Type B pancreatic cell (in vitro differentiated cells): ENCODE measurements at regions not wholly inside any gene's neighbourhood (a gene's known extent, or its start where the extent isn't known, plus 50 kb on each side); places are given as distances from the start of the nearest gene placed in this dataset.
A peak's percentile ranks its signal among the peaks of the same experiment; 100 is the strongest.

Experiments
- DNase-seq: peaks from one replicate; pipeline ENCODE4 v3.0.0; 2021; ENCODE audit warnings: mixed read lengths; ENCODE audit not compliant: unreplicated experiment; ENCODE audit errors: extremely low spot score
- H3K27ac Mint-ChIP-seq: 2 replicates; pipeline ENCODE4 v1.8.0; 2021; ENCODE audit warnings: mild to moderate bottlenecking, mixed read lengths
- H3K27me3 Mint-ChIP-seq: 2 replicates; pipeline ENCODE4 v1.8.0; 2021; ENCODE audit warnings: mixed read lengths
- H3K36me3 Mint-ChIP-seq: 2 replicates; pipeline ENCODE4 v1.8.0; 2021; ENCODE audit warnings: mixed read lengths
- H3K4me1 Mint-ChIP-seq: one replicate; pipeline ENCODE4 v1.8.0; 2021; ENCODE audit warnings: mixed read lengths; ENCODE audit not compliant: unreplicated experiment
- H3K4me3 Mint-ChIP-seq: 2 replicates; pipeline ENCODE4 v1.8.0; 2021; ENCODE audit warnings: mild to moderate bottlenecking, mixed read lengths
- H3K9me3 Mint-ChIP-seq: 2 replicates; pipeline ENCODE4 v1.8.0; 2021; ENCODE audit warnings: mixed read lengths
- CTCF ChIP-seq: fragments of 200-600 bp; sonication (generic); conservative IDR thresholded peaks from 2 replicates; pipeline ENCODE4 v1.5.0; 2021; ENCODE audit warnings: antibody characterized with exemption, mild to moderate bottlenecking

GRCh38 chr6:10048370-10049297 is 366.2 kb downstream of the TFAP2A start:
- peaks cover 22% of the 10 kb centered on the region for H3K9me3 Mint-ChIP-seq
- no peaks in the 10 kb centered on the region for H3K36me3 Mint-ChIP-seq
- H3K27me3 Mint-ChIP-seq, result no peaks in the 10 kb centered on the region
- peaks cover 6% of the 10 kb centered on the region for H3K4me1 Mint-ChIP-seq
- no peak for TF ChIP-seq CTCF
- H3K4me3 Mint-ChIP-seq, result no peak overlapping the region
- no peak for DNase-seq
- peak overlapping the region; percentile 18 for H3K27ac Mint-ChIP-seq

- no peak overlapping the region for H3K27ac Mint-ChIP-seq
- H3K4me1 Mint-ChIP-seq, result no peaks in the 10 kb centered on the region
- H3K27me3 Mint-ChIP-seq, result peaks cover 2% of the 10 kb centered on the region
- H3K9me3 Mint-ChIP-seq, result peaks cover 5% of the 10 kb centered on the region
- no peak for TF ChIP-seq CTCF
- no peaks in the 10 kb centered on the region for H3K36me3 Mint-ChIP-seq
- H3K4me3 Mint-ChIP-seq, result no peak overlapping the region
- DNase-seq, result no peak
Measured at GRCh38 chr6:10042280-10042679, 372.6 kb downstream of the TFAP2A start.

GRCh38 chr6:10033223-10033829 is 381.5 kb downstream of the TFAP2A start:
- no peak overlapping the region for H3K27ac Mint-ChIP-seq
- no peak for DNase-seq

GRCh38 chr6:10031617-10032016 is 383.3 kb downstream of the TFAP2A start:
- no peak overlapping the region for H3K4me3 Mint-ChIP-seq
- no peaks in the 10 kb centered on the region for H3K27me3 Mint-ChIP-seq
- no peak for DNase-seq
- H3K9me3 Mint-ChIP-seq, result no peaks in the 10 kb centered on the region
- H3K27ac Mint-ChIP-seq, result no peak overlapping the region
- H3K36me3 Mint-ChIP-seq, result no peaks in the 10 kb centered on the region
- peaks cover 28% of the 10 kb centered on the region for H3K4me1 Mint-ChIP-seq
- TF ChIP-seq CTCF, result no peak

More at GRCh38 chr6:10033223-10033829, 381.5 kb downstream of the TFAP2A start:
- Mint-ChIP-seq H3K36me3 (no peaks in the 10 kb centered on the region), H3K9me3 (no peaks in the 10 kb centered on the region), H3K4me1 (peaks cover 28% of the 10 kb centered on the region), H3K27me3 (peaks cover 2% of the 10 kb centered on the region), H3K4me3 (peak overlapping the region; percentile 8)
- TF ChIP-seq CTCF, result no peak

GRCh38 chr6:10030942-10031537 is 383.8 kb downstream of the TFAP2A start:
- peak; percentile 82 for TF ChIP-seq CTCF

More at GRCh38 chr6:10030942-10031537, 383.8 kb downstream of the TFAP2A start:
- no peak for DNase-seq
- Mint-ChIP-seq H3K9me3 (no peaks in the 10 kb centered on the region), H3K27me3 (no peaks in the 10 kb centered on the region), H3K4me1 (peaks cover 28% of the 10 kb centered on the region), H3K4me3 (no peak overlapping the region), H3K36me3 (no peaks in the 10 kb centered on the region), H3K27ac (no peak overlapping the region)
